Ishikawa (cell line): ENCODE measurements at regions not wholly inside any gene's neighbourhood (a gene's known extent, or its start where the extent isn't known, plus 50 kb on each side); places are given as distances from the start of the nearest gene placed in this dataset.

Experiments
- EP300 ChIP-seq: IDR thresholded peaks from 2 replicates; pipeline ENCODE4 v1.6.1; 2012; ENCODE audit warnings: borderline replicate concordance
- MAX ChIP-seq: IDR thresholded peaks from 2 replicates; pipeline ENCODE4 v1.6.1; 2012
- TEAD4 ChIP-seq: IDR thresholded peaks from 2 replicates; pipeline ENCODE4 v1.6.1; 2012

- TF ChIP-seq EP300 (no peak), TEAD4 (no peak), MAX (no peak)
These were observed 678.0 kb upstream of the KCND2 start for GRCh38 chr7:119594956-119595355.
